ENCODE measurements at regions not wholly inside any gene's neighbourhood (a gene's known extent, or its start where the extent isn't known, plus 50 kb on each side); places are given as distances from the start of the nearest gene placed in this dataset.
"Not testable (repeated sequence)": the region's sequence is repeated elsewhere in the genome, so short reads cannot be mapped to it uniquely, and the experiment has no call there.

DNA sequence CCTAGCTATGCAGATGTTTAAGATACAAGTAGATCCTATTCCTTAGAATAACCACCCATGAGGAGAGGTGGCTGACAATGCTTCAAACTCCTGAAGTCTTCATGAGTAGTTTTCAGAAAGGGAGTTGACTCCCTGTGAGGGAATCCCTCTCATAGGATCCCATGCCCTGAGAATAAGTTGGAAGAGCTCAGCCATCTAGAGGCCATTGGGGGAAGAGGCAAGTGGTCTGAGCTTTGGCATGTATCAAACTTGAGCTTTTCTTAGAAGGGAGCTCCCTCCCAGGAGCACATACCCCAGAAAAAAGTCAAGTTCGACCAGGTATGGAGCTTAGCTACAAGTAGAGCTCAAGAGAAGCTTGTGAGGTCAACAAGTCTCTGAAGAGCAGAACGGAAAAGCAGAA, 165.7 kb upstream of the RBM19 start:
- H3K9me3 ChIP-seq (ENCODE audit: low read length): no peaks in the 10 kb centered on the region
- H2AFZ ChIP-seq (ENCODE audit: low read depth, low read length): no peak overlapping the region
- H3K4me3 ChIP-seq (ENCODE audit: low read length): no peak overlapping the region
- H3K36me3 ChIP-seq (ENCODE audit: insufficient read depth, low read length): no peaks in the 10 kb centered on the region
- H3K27me3 ChIP-seq (ENCODE audit: insufficient read depth, low read length): no peaks in the 10 kb centered on the region
- H3K4me1 ChIP-seq (ENCODE audit: insufficient read depth, low read length): no peaks in the 10 kb centered on the region

DNA sequence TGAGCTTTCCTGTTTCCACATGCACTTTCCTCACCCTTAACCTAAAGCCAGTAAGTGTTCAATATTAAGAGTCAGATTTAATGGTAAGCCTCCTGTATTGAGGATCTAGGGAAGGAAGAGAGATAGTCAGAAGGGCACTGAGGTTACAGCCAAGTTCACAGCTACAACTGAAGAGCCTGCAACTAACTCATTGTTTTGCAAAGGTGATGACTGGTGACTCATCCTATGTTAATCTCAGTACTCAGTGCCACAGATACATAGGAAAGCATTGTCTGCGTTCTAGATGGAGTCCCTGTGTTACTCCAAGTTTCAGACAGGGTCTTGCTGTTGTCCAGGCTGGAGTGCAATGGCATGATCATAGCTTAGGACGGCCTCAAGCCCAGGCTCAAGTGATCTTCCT, 157.0 kb upstream of the RBM19 start:
- no peak overlapping the region for H3K4me3 ChIP-seq (ENCODE audit: low read length)
- no peak overlapping the region for H2AFZ ChIP-seq (ENCODE audit: low read depth, low read length)
- H3K9me3 ChIP-seq (ENCODE audit: low read length): no peaks in the 10 kb centered on the region
- no peaks in the 10 kb centered on the region for H3K36me3 ChIP-seq (ENCODE audit: insufficient read depth, low read length)
- H3K27me3 ChIP-seq (ENCODE audit: insufficient read depth, low read length): no peaks in the 10 kb centered on the region
- H3K4me1 ChIP-seq (ENCODE audit: insufficient read depth, low read length): no peaks in the 10 kb centered on the region

DNA sequence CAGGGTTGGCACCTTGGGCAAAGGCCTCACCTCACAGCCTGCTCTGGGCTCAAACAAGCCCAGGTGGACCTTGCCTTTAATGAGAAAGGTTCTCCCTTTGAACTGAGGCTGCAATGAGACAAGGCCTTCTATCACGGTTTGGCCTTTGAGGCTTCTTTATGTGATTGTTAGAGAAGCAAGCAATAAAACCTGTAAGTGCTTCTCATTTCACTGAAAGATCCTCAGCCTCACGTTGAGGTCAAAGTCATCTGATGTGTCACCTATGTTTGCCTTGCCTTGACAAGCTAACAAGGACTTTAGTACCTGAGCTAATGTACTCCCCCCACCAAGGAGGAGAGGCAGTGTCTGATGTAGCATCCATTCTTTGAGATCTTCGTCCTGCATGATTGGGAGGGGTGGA, 155.9 kb upstream of the RBM19 start:
- Histone ChIP-seq H2AFZ (ENCODE audit: low read depth, low read length) (no peak overlapping the region), H3K4me3 (ENCODE audit: low read length) (no peak overlapping the region), H3K27me3 (ENCODE audit: insufficient read depth, low read length) (no peaks in the 10 kb centered on the region)

DNA sequence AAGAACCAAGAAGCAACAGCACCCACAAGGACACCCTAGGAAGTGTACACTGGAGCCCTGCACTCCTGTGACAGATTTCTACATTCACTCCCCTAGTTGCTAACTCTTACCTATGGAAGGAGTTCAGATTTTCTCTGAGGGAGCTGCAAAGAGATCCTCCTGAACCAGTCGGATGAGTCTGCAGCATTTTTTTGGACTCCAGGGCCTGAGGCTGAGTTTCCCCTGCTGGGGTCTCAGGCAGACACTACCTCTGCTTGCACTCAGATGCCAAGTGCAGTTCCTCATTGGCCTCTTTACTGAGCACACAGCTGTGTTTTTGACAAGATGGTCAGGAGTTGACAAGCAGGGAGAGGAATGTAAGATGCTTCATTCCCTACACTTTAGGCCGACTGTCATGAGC, 153.2 kb upstream of the RBM19 start:
- H3K4me1 ChIP-seq (ENCODE audit: insufficient read depth, low read length): no peaks in the 10 kb centered on the region
- H3K4me3 ChIP-seq (ENCODE audit: low read length): no peak overlapping the region
- no peaks in the 10 kb centered on the region for H3K9me3 ChIP-seq (ENCODE audit: low read length)
- H3K27me3 ChIP-seq (ENCODE audit: insufficient read depth, low read length): no peaks in the 10 kb centered on the region
- no peaks in the 10 kb centered on the region for H3K36me3 ChIP-seq (ENCODE audit: insufficient read depth, low read length)
- no peak overlapping the region for H2AFZ ChIP-seq (ENCODE audit: low read depth, low read length)

More for the DNA sequence above, 155.9 kb upstream of the RBM19 start:
- H3K4me1 ChIP-seq (ENCODE audit: insufficient read depth, low read length): no peaks in the 10 kb centered on the region
- no peaks in the 10 kb centered on the region for H3K9me3 ChIP-seq (ENCODE audit: low read length)
- H3K36me3 ChIP-seq (ENCODE audit: insufficient read depth, low read length): no peaks in the 10 kb centered on the region

DNA sequence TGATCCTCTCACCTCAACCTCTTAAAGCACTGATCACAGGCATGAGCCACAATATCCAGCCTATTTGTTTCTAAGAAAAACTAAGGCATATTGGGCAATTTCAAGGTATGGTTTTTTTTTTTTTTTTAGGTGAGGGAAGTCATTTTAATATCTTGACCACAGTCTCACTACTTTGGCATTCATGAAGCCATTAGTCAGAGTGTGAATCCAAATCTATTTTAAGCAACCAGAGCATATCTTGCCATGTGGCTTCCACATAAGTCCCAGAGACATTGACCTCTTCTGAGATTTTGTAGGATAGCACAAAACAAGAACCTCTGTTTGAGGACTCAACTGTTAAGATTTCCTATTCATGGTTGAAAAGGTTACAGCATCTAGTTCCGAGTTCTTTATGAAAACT, 130.3 kb upstream of the RBM19 start:
- no peaks in the 10 kb centered on the region for H3K27me3 ChIP-seq (ENCODE audit: insufficient read depth, low read length)
- no peaks in the 10 kb centered on the region for H3K9me3 ChIP-seq (ENCODE audit: low read length)
- no peaks in the 10 kb centered on the region for H3K4me1 ChIP-seq (ENCODE audit: insufficient read depth, low read length)
- no peaks in the 10 kb centered on the region for H3K36me3 ChIP-seq (ENCODE audit: insufficient read depth, low read length)
- no peak overlapping the region for H2AFZ ChIP-seq (ENCODE audit: low read depth, low read length)
- H3K4me3 ChIP-seq (ENCODE audit: low read length): no peak overlapping the region

DNA sequence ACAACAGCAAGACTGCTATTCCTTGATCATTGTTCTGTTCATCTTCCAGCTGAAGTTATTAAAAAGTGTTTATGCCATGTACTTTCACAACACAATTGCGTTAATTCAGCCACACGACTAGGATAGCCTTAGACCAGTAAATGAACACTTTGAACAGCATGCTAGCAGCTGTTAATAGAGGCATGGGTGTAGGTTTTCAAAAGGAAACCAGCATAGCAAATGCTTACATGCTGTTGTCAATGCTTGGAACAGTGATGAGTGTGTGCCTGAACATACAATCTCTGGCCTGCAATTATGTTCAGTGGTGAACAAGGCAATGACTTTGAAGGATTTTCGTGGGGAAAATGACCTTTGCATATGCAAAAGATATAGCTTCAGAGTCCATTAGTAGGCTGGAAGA, 127.4 kb upstream of the RBM19 start:
- peaks cover 3% of the 10 kb centered on the region for H3K27me3 ChIP-seq (ENCODE audit: insufficient read depth, low read length)
- H3K4me3 ChIP-seq (ENCODE audit: low read length): no peak overlapping the region
- H2AFZ ChIP-seq (ENCODE audit: low read depth, low read length): no peak overlapping the region
- no peaks in the 10 kb centered on the region for H3K9me3 ChIP-seq (ENCODE audit: low read length)
- no peaks in the 10 kb centered on the region for H3K4me1 ChIP-seq (ENCODE audit: insufficient read depth, low read length)
- H3K36me3 ChIP-seq (ENCODE audit: insufficient read depth, low read length): no peaks in the 10 kb centered on the region

DNA sequence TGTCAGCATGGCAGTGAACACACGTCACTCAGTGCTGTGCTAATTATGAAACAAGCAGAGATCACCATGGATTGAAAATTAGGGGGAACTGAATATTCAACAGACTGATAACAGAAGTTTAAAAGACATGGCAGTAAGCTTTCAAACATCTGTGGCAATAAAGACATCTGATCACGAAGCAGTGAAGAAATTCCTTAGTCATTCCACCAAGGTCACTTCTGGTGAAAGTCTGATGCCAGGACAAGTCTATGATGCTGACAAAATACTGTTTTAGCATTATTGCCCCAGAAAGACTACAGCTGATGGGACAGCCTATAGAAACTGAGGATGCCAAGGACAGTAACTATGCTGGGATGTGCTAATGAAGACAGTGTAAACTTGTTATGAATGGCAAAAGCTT, 126.9 kb upstream of the RBM19 start:
- no peaks in the 10 kb centered on the region for H3K4me1 ChIP-seq (ENCODE audit: insufficient read depth, low read length)
- no peaks in the 10 kb centered on the region for H3K9me3 ChIP-seq (ENCODE audit: low read length)
- H3K27me3 ChIP-seq (ENCODE audit: insufficient read depth, low read length): peaks cover 3% of the 10 kb centered on the region
- no peaks in the 10 kb centered on the region for H3K36me3 ChIP-seq (ENCODE audit: insufficient read depth, low read length)
- H3K4me3 ChIP-seq (ENCODE audit: low read length): no peak overlapping the region
- no peak overlapping the region for H2AFZ ChIP-seq (ENCODE audit: low read depth, low read length)

DNA sequence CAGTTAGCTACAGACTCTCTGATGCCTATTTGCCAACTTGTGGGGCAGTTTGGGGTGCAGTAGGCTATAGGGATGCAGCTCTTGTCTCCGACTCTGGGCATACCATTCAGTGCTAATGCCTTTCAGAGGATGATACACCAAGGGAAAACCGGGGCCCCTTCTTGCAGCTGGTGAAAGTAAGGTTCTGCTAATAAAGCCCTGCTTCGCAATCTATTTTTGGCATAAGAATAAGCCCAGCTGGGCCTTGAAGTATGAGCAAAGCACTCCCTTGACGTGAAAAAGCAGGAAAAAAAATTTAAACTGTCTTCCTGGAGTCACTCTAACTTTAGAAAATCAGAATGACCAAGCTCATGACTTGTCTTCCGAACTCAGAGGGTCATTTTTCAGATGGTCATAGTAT, 124.1 kb upstream of the RBM19 start:
- no peaks in the 10 kb centered on the region for H3K4me1 ChIP-seq (ENCODE audit: insufficient read depth, low read length)
- no peaks in the 10 kb centered on the region for H3K9me3 ChIP-seq (ENCODE audit: low read length)
- no peaks in the 10 kb centered on the region for H3K36me3 ChIP-seq (ENCODE audit: insufficient read depth, low read length)
- H2AFZ ChIP-seq (ENCODE audit: low read depth, low read length): no peak overlapping the region
- no peak overlapping the region for H3K4me3 ChIP-seq (ENCODE audit: low read length)
- peaks cover 3% of the 10 kb centered on the region for H3K27me3 ChIP-seq (ENCODE audit: insufficient read depth, low read length)

DNA sequence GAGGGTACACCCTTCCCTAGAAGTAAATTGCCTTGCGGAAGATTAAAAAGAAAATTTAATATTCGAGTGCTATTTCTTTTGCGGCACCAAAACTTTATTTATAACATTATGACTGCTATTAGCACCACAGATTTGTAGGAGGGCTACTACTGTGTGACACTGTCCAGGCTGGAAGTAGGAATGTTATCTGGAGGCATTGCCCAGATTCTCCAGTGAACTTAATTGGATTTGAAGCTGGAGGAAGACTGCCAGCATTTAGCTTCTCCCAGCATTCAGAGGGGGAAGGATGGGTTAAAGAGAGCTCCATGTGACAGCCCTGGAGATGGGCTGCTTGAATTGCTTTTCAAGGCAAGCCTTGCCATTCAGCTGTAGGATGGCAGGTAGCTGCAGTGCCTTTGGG, 107.0 kb upstream of the RBM19 start:
- Histone ChIP-seq H3K9me3 (ENCODE audit: low read length) (no peaks in the 10 kb centered on the region), H2AFZ (ENCODE audit: low read depth, low read length) (no peak overlapping the region), H3K36me3 (ENCODE audit: insufficient read depth, low read length) (no peaks in the 10 kb centered on the region), H3K4me3 (ENCODE audit: low read length) (no peak overlapping the region), H3K27me3 (ENCODE audit: insufficient read depth, low read length) (peaks cover 15% of the 10 kb centered on the region), H3K4me1 (ENCODE audit: insufficient read depth, low read length) (no peaks in the 10 kb centered on the region)

DNA sequence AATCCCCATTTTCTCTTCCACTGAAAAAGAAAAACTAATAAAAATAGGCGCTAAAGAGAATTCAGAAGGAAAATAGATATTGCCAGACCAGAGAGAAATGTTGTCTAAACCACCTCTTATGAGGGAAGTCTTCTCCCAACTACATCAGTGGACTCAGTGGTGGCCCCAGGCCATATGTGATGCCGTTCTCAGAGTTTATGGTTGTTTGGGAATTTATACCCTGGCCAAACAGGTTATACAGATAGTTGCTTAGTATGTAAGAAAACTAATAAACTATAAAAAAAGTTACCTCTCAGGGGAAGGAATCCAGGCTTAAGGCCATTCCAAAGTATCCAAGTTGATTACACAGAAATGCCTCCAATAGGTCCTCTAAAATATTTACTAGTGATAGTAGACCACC, 103.4 kb upstream of the RBM19 start:
- H2AFZ ChIP-seq (ENCODE audit: low read depth, low read length): no peak overlapping the region
- peaks cover 40% of the 10 kb centered on the region for H3K27me3 ChIP-seq (ENCODE audit: insufficient read depth, low read length)
- no peaks in the 10 kb centered on the region for H3K36me3 ChIP-seq (ENCODE audit: insufficient read depth, low read length)
- no peaks in the 10 kb centered on the region for H3K9me3 ChIP-seq (ENCODE audit: low read length)
- no peaks in the 10 kb centered on the region for H3K4me1 ChIP-seq (ENCODE audit: insufficient read depth, low read length)
- no peak overlapping the region for H3K4me3 ChIP-seq (ENCODE audit: low read length)

DNA sequence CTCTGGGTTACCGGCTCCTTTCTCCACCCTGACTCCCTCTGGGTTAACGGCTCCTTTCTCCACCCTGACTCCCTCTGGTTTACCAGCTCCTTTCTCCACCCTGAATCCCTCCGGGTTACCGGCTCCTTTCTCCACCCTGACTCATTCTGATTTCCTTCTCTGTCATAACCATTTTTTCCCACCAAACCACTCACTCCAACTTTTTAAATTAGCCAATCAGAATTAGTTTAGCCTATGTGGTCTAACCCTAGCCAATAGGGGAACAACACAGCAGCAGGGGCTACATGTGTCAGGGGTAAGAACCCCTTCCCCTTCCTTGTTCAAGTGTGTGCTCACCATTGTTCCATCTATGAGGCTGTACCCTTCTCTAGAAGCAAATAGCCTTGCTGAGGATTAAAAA, 98.4 kb upstream of the RBM19 start:
- no peak overlapping the region for H2AFZ ChIP-seq (ENCODE audit: low read depth, low read length)
- H3K9me3 ChIP-seq (ENCODE audit: low read length): no peaks in the 10 kb centered on the region
- peaks cover 65% of the 10 kb centered on the region for H3K27me3 ChIP-seq (ENCODE audit: insufficient read depth, low read length)
- no peaks in the 10 kb centered on the region for H3K36me3 ChIP-seq (ENCODE audit: insufficient read depth, low read length)
- H3K4me3 ChIP-seq (ENCODE audit: low read length): no peak overlapping the region
- H3K4me1 ChIP-seq (ENCODE audit: insufficient read depth, low read length): no peaks in the 10 kb centered on the region

DNA sequence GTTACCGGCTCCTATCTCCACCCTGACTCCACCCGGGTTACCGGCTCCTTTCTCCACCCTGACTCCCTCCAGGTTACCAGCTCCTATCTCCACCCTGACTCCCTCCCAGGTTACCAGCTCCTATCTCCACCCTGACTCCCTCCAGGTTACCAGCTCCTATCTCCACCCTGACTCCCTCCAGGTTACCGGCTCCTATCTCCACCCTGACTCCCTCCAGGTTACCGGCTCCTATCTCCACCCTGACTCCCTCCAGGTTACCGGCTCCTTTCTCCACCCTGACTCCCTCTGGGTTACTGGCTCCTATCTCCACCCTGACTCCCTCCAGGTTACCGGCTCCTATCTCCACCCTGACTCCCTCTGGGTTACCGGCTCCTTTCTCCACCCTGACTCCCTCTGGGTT, 97.9 kb upstream of the RBM19 start:
- H3K9me3 ChIP-seq (ENCODE audit: low read length); H2AFZ ChIP-seq (ENCODE audit: low read depth, low read length); H3K4me1 ChIP-seq (ENCODE audit: insufficient read depth, low read length); H3K4me3 ChIP-seq (ENCODE audit: low read length); H3K36me3 ChIP-seq (ENCODE audit: insufficient read depth, low read length): not testable (repeated sequence)
- peaks cover 66% of the 10 kb centered on the region for H3K27me3 ChIP-seq (ENCODE audit: insufficient read depth, low read length)

DNA sequence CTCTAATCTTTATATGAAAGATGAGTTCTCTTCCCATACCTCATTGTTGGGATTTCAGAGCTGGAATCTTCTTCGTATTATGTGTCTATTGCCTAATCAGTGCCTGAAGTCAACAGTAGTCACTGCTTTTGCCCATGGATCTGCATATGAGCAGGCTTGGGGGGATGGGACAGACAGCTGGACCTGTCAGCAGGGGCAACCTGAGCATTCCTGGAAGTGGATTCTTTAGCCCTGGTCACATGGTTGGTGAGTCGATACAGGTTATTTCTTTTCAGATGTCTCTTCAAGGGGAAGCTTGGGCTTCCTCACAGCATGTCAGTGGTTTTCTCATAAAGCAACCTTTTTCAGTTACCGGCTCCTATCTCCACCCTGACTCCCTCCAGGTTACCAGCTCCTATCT, 97.3 kb upstream of the RBM19 start:
- H2AFZ ChIP-seq (ENCODE audit: low read depth, low read length): no peak overlapping the region
- peaks cover 64% of the 10 kb centered on the region for H3K27me3 ChIP-seq (ENCODE audit: insufficient read depth, low read length)
- H3K36me3 ChIP-seq (ENCODE audit: insufficient read depth, low read length): no peaks in the 10 kb centered on the region
- no peaks in the 10 kb centered on the region for H3K4me1 ChIP-seq (ENCODE audit: insufficient read depth, low read length)
- no peak overlapping the region for H3K4me3 ChIP-seq (ENCODE audit: low read length)
- no peaks in the 10 kb centered on the region for H3K9me3 ChIP-seq (ENCODE audit: low read length)

DNA sequence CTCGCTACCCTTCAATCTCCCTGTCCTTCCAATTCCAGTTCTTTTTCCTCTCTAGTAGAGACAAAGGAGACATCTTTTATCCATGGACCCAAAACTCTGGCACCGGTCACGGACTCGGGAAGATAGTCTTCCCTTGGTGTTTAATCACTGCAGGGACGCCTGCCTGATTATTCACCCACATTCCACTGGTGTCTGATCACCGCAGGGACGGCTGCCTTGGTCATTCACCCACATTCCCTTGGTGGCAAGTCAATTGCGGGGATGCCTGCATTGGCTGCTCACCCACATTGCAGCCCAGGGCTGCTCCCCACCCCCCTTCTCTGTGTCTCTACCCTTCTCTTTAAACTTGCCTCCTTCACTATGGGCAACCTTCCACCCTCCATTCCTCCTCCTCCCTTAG, 90.2 kb upstream of the RBM19 start:
- H3K27me3 ChIP-seq (ENCODE audit: insufficient read depth, low read length): peaks cover 17% of the 10 kb centered on the region
- not testable (repeated sequence) for H3K36me3 ChIP-seq (ENCODE audit: insufficient read depth, low read length); H3K4me1 ChIP-seq (ENCODE audit: insufficient read depth, low read length); H3K4me3 ChIP-seq (ENCODE audit: low read length); H3K9me3 ChIP-seq (ENCODE audit: low read length); H2AFZ ChIP-seq (ENCODE audit: low read depth, low read length)

All from neuron (in vitro differentiated cells).